ENCODE measurements at regions not wholly inside any gene's neighbourhood (a gene's known extent, or its start where the extent isn't known, plus 50 kb on each side); places are given as distances from the start of the nearest gene placed in this dataset.

- peaks cover 2% of the 10 kb centered on the region; the same call in 1 of the 2 replicates for H3K4me1 ChIP-seq (ENCODE audit: insufficient read depth, low read length)
- no peaks in the 10 kb centered on the region for H3K27me3 ChIP-seq (ENCODE audit: insufficient read depth, low read length)
- H2AFZ ChIP-seq (ENCODE audit: low read length): no peak overlapping the region
- no peak overlapping the region for H2BK15ac ChIP-seq (ENCODE audit: low read depth, low read length)
- no peak overlapping the region for H4K8ac ChIP-seq (replicated peaks; ENCODE audit: insufficient read length, low read depth, low read length)
- H3K18ac ChIP-seq (ENCODE audit: insufficient read length, low read depth, low read length): no peak overlapping the region
- H4K20me1 ChIP-seq (ENCODE audit: control insufficient read depth, insufficient read depth, insufficient read length): no peaks in the 10 kb centered on the region
- no peak overlapping the region for H3T11ph ChIP-seq (ENCODE audit: low read length)
- no peak overlapping the region for H2AK5ac ChIP-seq (ENCODE audit: insufficient read length, low read length)
- H2BK5ac ChIP-seq (ENCODE audit: insufficient read length, low read length): no peak overlapping the region
- no peak overlapping the region for H3K56ac ChIP-seq (ENCODE audit: insufficient read length, low read depth, low read length)
- no peak overlapping the region for H3K14ac ChIP-seq (ENCODE audit: insufficient read depth, low read length)
- no peak overlapping the region for H3K4me3 Mint-ChIP-seq
- H2BK20ac ChIP-seq (ENCODE audit: low read depth, low read length, poor library complexity, severe bottlenecking): no peak overlapping the region
- H4K91ac ChIP-seq (ENCODE audit: insufficient read length, low read depth, low read length): no peak overlapping the region
- no CpG with 5 or more reads among the region's 5 CpGs for WGBS (ENCODE audit: extremely low coverage, insufficient read length, low lambda C conversion rate)
- H3K4me1 Mint-ChIP-seq: peaks cover 14 to 32% of the 10 kb centered on the region in 2 experiments
- H3K9me3 ChIP-seq (ENCODE audit: control insufficient read depth, low read depth, low read length): no peaks in the 10 kb centered on the region
- H3K23ac ChIP-seq (ENCODE audit: insufficient read length, low read depth, low read length): no peak overlapping the region
- TF ChIP-seq CTCF (conservative IDR thresholded peaks at IDR 0.05): no peak
- H3K27ac ChIP-seq (ENCODE audit: insufficient read length, low read depth, low read length): no peak overlapping the region
- no peak overlapping the region for H2BK120ac ChIP-seq (ENCODE audit: low read depth, low read length, poor library complexity, severe bottlenecking)
- H3K27me3 Mint-ChIP-seq (ENCODE audit: low read depth): no peaks in the 10 kb centered on the region
- no peaks in the 10 kb centered on the region for H3K9me3 Mint-ChIP-seq
- no peak for DNase-seq
- no peak overlapping the region for H2BK12ac ChIP-seq (ENCODE audit: insufficient read length, low read depth, low read length)
- no peaks in the 10 kb centered on the region for H3K79me2 ChIP-seq (ENCODE audit: insufficient read depth, low read length)
- H3K4me2 ChIP-seq (ENCODE audit: insufficient read depth, insufficient read length, low read length): no peak overlapping the region
- H3K27ac Mint-ChIP-seq: no peak overlapping the region
- no peaks in the 10 kb centered on the region for H3K79me1 ChIP-seq (ENCODE audit: insufficient read depth, low read depth, low read length, poor library complexity, severe bottlenecking)
- no peak overlapping the region for H4K5ac ChIP-seq (ENCODE audit: insufficient read length, low read depth, low read length)
- no peaks in the 10 kb centered on the region for H3K36me3 Mint-ChIP-seq (ENCODE audit: insufficient read depth in 1 of 3, low read depth in 3 of 3)
- H3K9ac ChIP-seq (ENCODE audit: extremely low read depth, insufficient read length, low read length): no peak overlapping the region
- H3K4ac ChIP-seq (ENCODE audit: low read depth, low read length): no peak overlapping the region
- no peaks in the 10 kb centered on the region for H3K23me2 ChIP-seq (ENCODE audit: insufficient read length, low read depth, low read length, poor library complexity, severe bottlenecking)
Observed at GRCh38 chr2:6079405-6079804, 387.2 kb downstream of the SOX11 start.

Measured in H9 (cell line).